Type B pancreatic cell (in vitro differentiated cells): ENCODE measurements at regions not wholly inside any gene's neighbourhood (a gene's known extent, or its start where the extent isn't known, plus 50 kb on each side); places are given as distances from the start of the nearest gene placed in this dataset.

Source experiments
- DNase-seq: peaks from one replicate; pipeline ENCODE4 v3.0.0; 2021; ENCODE audit warnings: mixed read lengths; ENCODE audit not compliant: unreplicated experiment; ENCODE audit errors: extremely low spot score
- H3K27ac Mint-ChIP-seq: 2 replicates; pipeline ENCODE4 v1.8.0; 2021; ENCODE audit warnings: mild to moderate bottlenecking, mixed read lengths
- H3K27me3 Mint-ChIP-seq: 2 replicates; pipeline ENCODE4 v1.8.0; 2021; ENCODE audit warnings: mixed read lengths
- H3K36me3 Mint-ChIP-seq: 2 replicates; pipeline ENCODE4 v1.8.0; 2021; ENCODE audit warnings: mixed read lengths
- H3K4me1 Mint-ChIP-seq: one replicate; pipeline ENCODE4 v1.8.0; 2021; ENCODE audit warnings: mixed read lengths; ENCODE audit not compliant: unreplicated experiment
- H3K4me3 Mint-ChIP-seq: 2 replicates; pipeline ENCODE4 v1.8.0; 2021; ENCODE audit warnings: mild to moderate bottlenecking, mixed read lengths
- H3K9me3 Mint-ChIP-seq: 2 replicates; pipeline ENCODE4 v1.8.0; 2021; ENCODE audit warnings: mixed read lengths
- CTCF ChIP-seq: fragments of 200-600 bp; sonication (generic); conservative IDR thresholded peaks from 2 replicates; pipeline ENCODE4 v1.5.0; 2021; ENCODE audit warnings: antibody characterized with exemption, mild to moderate bottlenecking

GRCh38 chr11:23569547-23569946 is 709.3 kb upstream of the CCDC179 start:
- no peak for DNase-seq
- Mint-ChIP-seq H3K4me1 (no peaks in the 10 kb centered on the region), H3K4me3 (no peak overlapping the region), H3K27ac (no peak overlapping the region), H3K36me3 (no peaks in the 10 kb centered on the region), H3K9me3 (no peaks in the 10 kb centered on the region), H3K27me3 (no peaks in the 10 kb centered on the region)
- TF ChIP-seq CTCF = no peak

- Mint-ChIP-seq H3K27me3 (no peaks in the 10 kb centered on the region), H3K4me1 (no peaks in the 10 kb centered on the region), H3K36me3 (no peaks in the 10 kb centered on the region), H3K4me3 (no peak overlapping the region), H3K9me3 (no peaks in the 10 kb centered on the region), H3K27ac (no peak overlapping the region)
- DNase-seq = no peak
- no peak for TF ChIP-seq CTCF
These were observed 710.6 kb upstream of the CCDC179 start for GRCh38 chr11:23570828-23571227.

GRCh38 chr11:23573429-23573828 is 713.2 kb upstream of the CCDC179 start:
- Mint-ChIP-seq H3K9me3 (no peaks in the 10 kb centered on the region), H3K36me3 (no peaks in the 10 kb centered on the region), H3K27me3 (no peaks in the 10 kb centered on the region), H3K4me3 (no peak overlapping the region), H3K4me1 (no peaks in the 10 kb centered on the region), H3K27ac (no peak overlapping the region)
- no peak for DNase-seq
- no peak for TF ChIP-seq CTCF

GRCh38 chr11:23574149-23574548 is 713.9 kb upstream of the CCDC179 start:
- Mint-ChIP-seq H3K4me1 (no peaks in the 10 kb centered on the region), H3K4me3 (no peak overlapping the region), H3K27me3 (no peaks in the 10 kb centered on the region), H3K36me3 (no peaks in the 10 kb centered on the region), H3K9me3 (no peaks in the 10 kb centered on the region), H3K27ac (no peak overlapping the region)
- no peak for TF ChIP-seq CTCF
- DNase-seq = no peak

- DNase-seq = no peak
- Mint-ChIP-seq H3K9me3 (no peaks in the 10 kb centered on the region), H3K27ac (no peak overlapping the region), H3K36me3 (no peaks in the 10 kb centered on the region), H3K4me1 (no peaks in the 10 kb centered on the region), H3K27me3 (no peaks in the 10 kb centered on the region), H3K4me3 (no peak overlapping the region)
- TF ChIP-seq CTCF = no peak
These were observed 717.0 kb upstream of the CCDC179 start for GRCh38 chr11:23577296-23577695.
